ENCODE measurements at regions not wholly inside any gene's neighbourhood (a gene's known extent, or its start where the extent isn't known, plus 50 kb on each side); places are given as distances from the start of the nearest gene placed in this dataset.

GRCh38 chr15:36067483-36068274, 511.7 kb upstream of the CDIN1 start:
- DNase-seq (no peak), ATAC-seq (no peak)
- no peaks in the 10 kb centered on the region for H3K9me3 ChIP-seq (ENCODE audit: control insufficient read depth, insufficient read depth, low read length)
- WGBS (ENCODE audit: insufficient coverage), result 88% methylated on average over 20 of the region's 21 CpGs
- no peak for TF ChIP-seq CTCF (IDR thresholded peaks at IDR 0.05)
- Mint-ChIP-seq H3K4me3 (no peak overlapping the region), H3K4me1 (no peaks in the 10 kb centered on the region), H3K9me3 (peaks cover 9 to 24% of the 10 kb centered on the region in 2 donors), H3K36me3 (no peaks in the 10 kb centered on the region), H3K27ac (no peak overlapping the region), H3K27me3 (ENCODE audit: low read depth in 2 of 2) (no peaks in the 10 kb centered on the region)
- no peak overlapping the region for H3K4me3 ChIP-seq (ENCODE audit: low read length)
- H3K36me3 ChIP-seq (ENCODE audit: control insufficient read depth, insufficient read depth, low read length), result no peaks in the 10 kb centered on the region
- no peaks in the 10 kb centered on the region for H3K27me3 ChIP-seq (ENCODE audit: control insufficient read depth, insufficient read depth, low read length)
- no peaks in the 10 kb centered on the region for H3K4me1 ChIP-seq (ENCODE audit: control insufficient read depth, insufficient read depth, low read length)
- intact Hi-C loops (cut with micrococcal nuclease), result no loop called here
- no peak overlapping the region for H3K27ac ChIP-seq (ENCODE audit: low read length)

- no peak for TF ChIP-seq CTCF (IDR thresholded peaks at IDR 0.05)
- Mint-ChIP-seq H3K9me3 (peaks cover 11 to 14% of the 10 kb centered on the region in 2 donors), H3K4me3 (no peak overlapping the region), H3K4me1 (no peaks in the 10 kb centered on the region), H3K27ac (no peak overlapping the region), H3K27me3 (ENCODE audit: low read depth in 2 of 2) (no peaks in the 10 kb centered on the region), H3K36me3 (peaks cover 7% of the 10 kb centered on the region)
- no peak for DNase-seq
- no peaks in the 10 kb centered on the region for H3K9me3 ChIP-seq (ENCODE audit: control insufficient read depth, insufficient read depth, low read length)
- H3K27me3 ChIP-seq (ENCODE audit: control insufficient read depth, insufficient read depth, low read length), result no peaks in the 10 kb centered on the region
- H3K36me3 ChIP-seq (ENCODE audit: control insufficient read depth, insufficient read depth, low read length), result no peaks in the 10 kb centered on the region
- H3K4me1 ChIP-seq (ENCODE audit: control insufficient read depth, insufficient read depth, low read length), result no peaks in the 10 kb centered on the region
- no peak overlapping the region for H3K27ac ChIP-seq (ENCODE audit: low read length)
- no peak overlapping the region for H3K4me3 ChIP-seq (ENCODE audit: low read length)
- intact Hi-C loops (cut with micrococcal nuclease), result no loop called here
- ATAC-seq, result no peak
Observed at GRCh38 chr15:36075333-36075732, 504.1 kb upstream of the CDIN1 start.

GRCh38 chr15:36079021-36079420, 500.4 kb upstream of the CDIN1 start:
- Mint-ChIP-seq H3K4me3 (no peak overlapping the region), H3K27me3 (ENCODE audit: low read depth in 2 of 2) (no peaks in the 10 kb centered on the region), H3K4me1 (no peaks in the 10 kb centered on the region), H3K36me3 (peaks cover 22% of the 10 kb centered on the region), H3K27ac (no peak overlapping the region), H3K9me3 (peaks cover 14 to 20% of the 10 kb centered on the region in 2 donors)
- 63% methylated on average over 3 of the region's 3 CpGs for WGBS (ENCODE audit: insufficient coverage)
- H3K27me3 ChIP-seq (ENCODE audit: control insufficient read depth, insufficient read depth, low read length), result no peaks in the 10 kb centered on the region
- ATAC-seq, result no peak
- H3K9me3 ChIP-seq (ENCODE audit: control insufficient read depth, insufficient read depth, low read length), result peaks cover 7% of the 10 kb centered on the region
- intact Hi-C loops (cut with micrococcal nuclease), result no loop called here
- no peak overlapping the region for H3K4me3 ChIP-seq (ENCODE audit: low read length)
- H3K36me3 ChIP-seq (ENCODE audit: control insufficient read depth, insufficient read depth, low read length), result no peaks in the 10 kb centered on the region
- H3K4me1 ChIP-seq (ENCODE audit: control insufficient read depth, insufficient read depth, low read length), result no peaks in the 10 kb centered on the region
- TF ChIP-seq CTCF (IDR thresholded peaks at IDR 0.05), result no peak
- no peak for DNase-seq
- H3K27ac ChIP-seq (ENCODE audit: low read length), result no peak overlapping the region

- H3K4me3 ChIP-seq (ENCODE audit: low read length), result no peak overlapping the region
- intact Hi-C loops (cut with micrococcal nuclease), result no loop called here
- TF ChIP-seq CTCF (IDR thresholded peaks at IDR 0.05), result no peak
- no peak overlapping the region for H3K4me3 Mint-ChIP-seq
- 67% methylated on average over 4 of the region's 4 CpGs for WGBS (ENCODE audit: insufficient coverage)
- no peaks in the 10 kb centered on the region for H3K4me1 Mint-ChIP-seq
- H3K36me3 Mint-ChIP-seq, result peaks cover 22% of the 10 kb centered on the region
- peaks cover 7% of the 10 kb centered on the region for H3K9me3 ChIP-seq (ENCODE audit: control insufficient read depth, insufficient read depth, low read length)
- H3K27ac ChIP-seq (ENCODE audit: low read length), result no peak overlapping the region
- no peaks in the 10 kb centered on the region for H3K27me3 ChIP-seq (ENCODE audit: control insufficient read depth, insufficient read depth, low read length)
- no peaks in the 10 kb centered on the region for H3K4me1 ChIP-seq (ENCODE audit: control insufficient read depth, insufficient read depth, low read length)
- H3K36me3 ChIP-seq (ENCODE audit: control insufficient read depth, insufficient read depth, low read length), result no peaks in the 10 kb centered on the region
- H3K27ac Mint-ChIP-seq, result no peak overlapping the region
- peaks cover 16 to 24% of the 10 kb centered on the region in 2 donors for H3K9me3 Mint-ChIP-seq
- no peaks in the 10 kb centered on the region for H3K27me3 Mint-ChIP-seq (ENCODE audit: low read depth in 2 of 2)
- no peak for DNase-seq
- no peak for ATAC-seq
Observed at GRCh38 chr15:36080759-36081158, 498.7 kb upstream of the CDIN1 start.

All from natural killer cell (primary cell).